Astrocyte of the spinal cord (primary cell): ENCODE measurements at regions not wholly inside any gene's neighbourhood (a gene's known extent, or its start where the extent isn't known, plus 50 kb on each side); places are given as distances from the start of the nearest gene placed in this dataset.

Experiments
- DNase-seq: peaks from one replicate; pipeline ENCODE4 v3.0.0; 2011; ENCODE audit warnings: low read depth, low spot score
- H3K4me3 ChIP-seq: 2 replicates; pipeline ENCODE4 v1.5.1; 2011; ENCODE audit warnings: low read depth, mild to moderate bottlenecking, low read length, moderate library complexity
- in situ Hi-C: cut with HindIII; loops from 2 replicates; pipeline ENCODE4 v1.10.0; 2017; ENCODE audit warnings: low sequenced_read_pairs
- TF ChIP-seq, protein P1 (sequence below): IDR thresholded peaks from 2 replicates; pipeline ENCODE4 v1.5.1; 2012; ENCODE audit warnings: low read depth, mild to moderate bottlenecking, low read length, inconsistent platforms

GRCh38 chr14:97581016-97581415, 783.8 kb downstream of the VRK1 start:
- in situ Hi-C loops, result no loop called here
- TF ChIP-seq, protein P1, sequence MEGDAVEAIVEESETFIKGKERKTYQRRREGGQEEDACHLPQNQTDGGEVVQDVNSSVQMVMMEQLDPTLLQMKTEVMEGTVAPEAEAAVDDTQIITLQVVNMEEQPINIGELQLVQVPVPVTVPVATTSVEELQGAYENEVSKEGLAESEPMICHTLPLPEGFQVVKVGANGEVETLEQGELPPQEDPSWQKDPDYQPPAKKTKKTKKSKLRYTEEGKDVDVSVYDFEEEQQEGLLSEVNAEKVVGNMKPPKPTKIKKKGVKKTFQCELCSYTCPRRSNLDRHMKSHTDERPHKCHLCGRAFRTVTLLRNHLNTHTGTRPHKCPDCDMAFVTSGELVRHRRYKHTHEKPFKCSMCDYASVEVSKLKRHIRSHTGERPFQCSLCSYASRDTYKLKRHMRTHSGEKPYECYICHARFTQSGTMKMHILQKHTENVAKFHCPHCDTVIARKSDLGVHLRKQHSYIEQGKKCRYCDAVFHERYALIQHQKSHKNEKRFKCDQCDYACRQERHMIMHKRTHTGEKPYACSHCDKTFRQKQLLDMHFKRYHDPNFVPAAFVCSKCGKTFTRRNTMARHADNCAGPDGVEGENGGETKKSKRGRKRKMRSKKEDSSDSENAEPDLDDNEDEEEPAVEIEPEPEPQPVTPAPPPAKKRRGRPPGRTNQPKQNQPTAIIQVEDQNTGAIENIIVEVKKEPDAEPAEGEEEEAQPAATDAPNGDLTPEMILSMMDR, result no peak
- no peak overlapping the region for H3K4me3 ChIP-seq
- DNase-seq, result no peak

DNA sequence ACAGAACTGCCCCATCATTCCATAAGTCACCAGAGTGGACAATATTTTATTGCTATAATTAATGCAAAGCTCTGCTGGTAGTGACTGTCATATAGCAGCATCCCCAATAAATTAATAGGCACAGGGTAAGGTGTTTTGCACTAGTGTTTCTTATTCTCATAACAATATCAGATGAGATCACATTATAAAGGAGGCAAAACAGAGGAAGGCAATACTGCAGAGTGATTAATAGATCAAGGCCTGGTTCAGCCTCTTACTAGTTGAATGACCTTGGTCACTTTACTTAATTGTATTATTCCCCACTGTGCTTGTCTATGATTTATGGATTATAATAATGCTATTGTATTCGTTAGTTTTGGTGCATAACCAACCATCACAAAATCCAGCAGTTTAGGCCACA, 784.8 kb downstream of the VRK1 start:
- H3K4me3 ChIP-seq, result no peak overlapping the region
- in situ Hi-C loops, result no loop called here
- TF ChIP-seq, protein P1, result no peak
- no peak for DNase-seq

GRCh38 chr14:97584528-97584927, 787.3 kb downstream of the VRK1 start:
- DNase-seq, result no peak
- in situ Hi-C loops, result no loop called here
- TF ChIP-seq, protein P1, result no peak
- no peak overlapping the region for H3K4me3 ChIP-seq

DNA sequence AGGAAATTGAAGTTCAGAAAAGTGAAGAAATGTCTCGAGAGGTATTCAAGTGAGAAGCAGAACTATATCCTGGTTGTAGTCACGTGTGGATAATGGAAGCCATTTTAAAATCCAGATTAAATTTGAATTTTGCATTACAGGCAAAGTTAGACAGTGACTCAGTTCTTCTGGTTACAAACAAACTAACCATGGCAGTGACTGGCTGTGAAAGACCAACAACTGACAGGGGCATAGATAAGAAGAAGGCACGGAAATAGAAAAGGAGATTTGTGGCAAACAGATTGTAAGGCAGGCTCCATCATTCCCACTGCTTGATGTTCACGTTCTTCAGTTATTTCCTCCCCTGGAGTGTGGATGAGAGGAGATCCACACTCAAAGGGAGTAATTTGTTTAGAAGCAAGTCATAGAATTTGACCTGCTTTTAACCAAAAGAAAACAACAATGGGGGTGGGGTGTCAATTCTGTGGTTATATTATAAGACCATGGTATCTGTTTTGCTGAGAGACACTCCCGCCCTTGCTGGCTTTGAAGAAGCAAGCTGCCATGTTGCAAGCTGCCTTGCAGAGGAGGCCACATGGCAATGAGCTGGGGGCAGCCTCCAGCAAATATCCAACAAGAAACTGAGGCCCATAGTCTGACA, 795.3 kb downstream of the VRK1 start:
- in situ Hi-C loops, result no loop called here
- TF ChIP-seq, protein P1, result no peak
- DNase-seq, result no peak
- H3K4me3 ChIP-seq, result no peak overlapping the region

GRCh38 chr14:97594306-97594705, 797.1 kb downstream of the VRK1 start:
- TF ChIP-seq, protein P1, result no peak
- in situ Hi-C loops, result no loop called here
- DNase-seq, result no peak
- no peak overlapping the region for H3K4me3 ChIP-seq

DNA sequence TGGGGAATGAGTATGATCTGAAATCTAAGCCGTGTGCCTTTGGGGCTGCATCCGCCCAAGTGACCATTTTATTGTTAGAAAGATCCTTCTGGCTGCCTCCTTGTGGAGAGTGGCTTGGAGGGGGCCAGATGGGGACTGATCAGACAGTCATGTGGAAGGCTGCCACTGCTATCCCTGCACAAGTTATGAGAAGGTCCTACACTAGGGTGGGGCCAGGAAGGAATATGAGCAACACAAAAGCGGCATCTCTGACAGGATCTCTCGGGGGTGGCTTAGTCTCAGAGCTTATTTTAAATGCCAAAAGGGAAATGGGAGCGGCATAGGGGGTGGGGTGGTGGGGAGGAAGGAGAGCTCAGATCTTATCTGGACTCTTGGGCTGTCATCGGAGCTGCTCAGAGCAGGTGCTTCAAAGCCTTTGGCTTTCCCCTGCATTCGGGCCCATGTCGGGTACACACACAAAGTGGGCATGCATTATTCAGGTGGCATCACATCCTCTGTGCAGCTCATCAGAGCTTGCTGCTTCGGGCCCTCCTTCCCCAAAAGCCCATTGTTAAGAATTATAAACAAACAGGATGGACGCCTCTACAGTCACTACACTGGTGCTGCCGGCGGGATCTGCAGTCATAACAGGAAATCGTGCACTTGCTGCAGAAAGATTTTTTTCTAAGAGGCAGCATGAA, 805.4 kb downstream of the VRK1 start:
- in situ Hi-C loops, result no loop called here
- no peak overlapping the region for H3K4me3 ChIP-seq
- TF ChIP-seq, protein P1, result no peak
- DNase-seq, result no peak
